SK-N-MC (cell line): ENCODE measurements at regions not wholly inside any gene's neighbourhood (a gene's known extent, or its start where the extent isn't known, plus 50 kb on each side); places are given as distances from the start of the nearest gene placed in this dataset.

ENCODE experiments used
- DNase-seq: peaks from one replicate; pipeline ENCODE4 v3.0.0-alpha.2; 2011; ENCODE audit warnings: low read depth, low spot score
- H3K27ac ChIP-seq: fragments of 200-600 bp; sonication (generic); 2 replicates; pipeline ENCODE4 v1.5.1; 2016; ENCODE audit warnings: mixed run types
- H3K36me3 ChIP-seq: fragments of 200-600 bp; sonication (generic); 2 replicates; pipeline ENCODE4 v1.6.1; 2017; ENCODE audit warnings: antibody characterized with exemption, low read length, mixed read lengths; ENCODE audit not compliant: insufficient read depth
- H3K4me3 ChIP-seq: fragments of 200-600 bp; sonication (generic); 2 replicates; pipeline ENCODE4 v1.5.1; 2016
- H3K9ac ChIP-seq: fragments of 200-600 bp; sonication (generic); 2 replicates; pipeline ENCODE4 v1.8.0; 2017; ENCODE audit warnings: mixed run types, mixed read lengths; ENCODE audit not compliant: insufficient read length
- H3K9me3 ChIP-seq: fragments of 200-600 bp; sonication (generic); 2 replicates; pipeline ENCODE4 v1.6.1; 2017; ENCODE audit warnings: low read depth, mild to moderate bottlenecking, antibody characterized with exemption, low read length, moderate library complexity, mixed read lengths
- EZH2 ChIP-seq: fragments of 200-600 bp; sonication (generic); IDR thresholded peaks from one replicate; pipeline ENCODE4 v1.6.1; 2017; ENCODE audit warnings: antibody characterized with exemption
- FOXP2 ChIP-seq: optimal IDR thresholded peaks from 2 replicates; pipeline ENCODE3; 2011; ENCODE audit warnings: mild to moderate bottlenecking, moderate library complexity; ENCODE audit not compliant: insufficient read depth; ENCODE audit errors: extremely low read length, control extremely low read depth
- POLR2AphosphoS5 ChIP-seq: IDR thresholded peaks from 2 replicates; pipeline ENCODE4 v1.6.1; 2012; ENCODE audit warnings: mild to moderate bottlenecking, low read depth, low read length, borderline replicate concordance

- Histone ChIP-seq H3K9me3 (no peaks in the 10 kb centered on the region), H3K36me3 (no peaks in the 10 kb centered on the region), H3K9ac (no peak overlapping the region), H3K4me3 (no peak overlapping the region), H3K27ac (no peak overlapping the region)
- TF ChIP-seq FOXP2 (no peak), POLR2AphosphoS5 (no peak), EZH2 (no peak)
- DNase-seq: no peak
Measured at GRCh38 chr5:10859393-10860195, 98.6 kb upstream of the DAP start.

GRCh38 chr5:10858945-10859344 is 97.9 kb upstream of the DAP start:
- H3K36me3 ChIP-seq: no peaks in the 10 kb centered on the region
- DNase-seq: no peak
- H3K27ac ChIP-seq: no peak overlapping the region
- TF ChIP-seq POLR2AphosphoS5 (no peak), FOXP2 (no peak), EZH2 (no peak)
- no peak overlapping the region for H3K4me3 ChIP-seq
- no peak overlapping the region for H3K9ac ChIP-seq
- H3K9me3 ChIP-seq: no peaks in the 10 kb centered on the region

- DNase-seq: no peak
- Histone ChIP-seq H3K9ac (no peak overlapping the region), H3K36me3 (no peaks in the 10 kb centered on the region), H3K4me3 (no peak overlapping the region), H3K27ac (no peak overlapping the region), H3K9me3 (no peaks in the 10 kb centered on the region)
- TF ChIP-seq FOXP2: no peak
- TF ChIP-seq EZH2: no peak
- no peak for TF ChIP-seq POLR2AphosphoS5
Measured at GRCh38 chr5:10858307-10858706, 97.3 kb upstream of the DAP start.

- Histone ChIP-seq H3K27ac (no peak overlapping the region), H3K9me3 (no peaks in the 10 kb centered on the region), H3K9ac (no peak overlapping the region), H3K36me3 (no peaks in the 10 kb centered on the region), H3K4me3 (no peak overlapping the region)
- DNase-seq: no peak
- TF ChIP-seq POLR2AphosphoS5 (no peak), EZH2 (no peak), FOXP2 (no peak)
Measured at GRCh38 chr5:10857338-10857733, 96.3 kb upstream of the DAP start.

GRCh38 chr5:10856683-10857337 is 95.8 kb upstream of the DAP start:
- Histone ChIP-seq H3K9ac (no peak overlapping the region), H3K27ac (no peak overlapping the region), H3K36me3 (no peaks in the 10 kb centered on the region), H3K9me3 (no peaks in the 10 kb centered on the region), H3K4me3 (no peak overlapping the region)
- no peak for TF ChIP-seq FOXP2
- TF ChIP-seq EZH2: no peak
- TF ChIP-seq POLR2AphosphoS5: no peak
- DNase-seq: no peak

- DNase-seq: no peak
- Histone ChIP-seq H3K9me3 (no peaks in the 10 kb centered on the region), H3K4me3 (no peak overlapping the region), H3K27ac (no peak overlapping the region), H3K36me3 (no peaks in the 10 kb centered on the region), H3K9ac (no peak overlapping the region)
- no peak for TF ChIP-seq EZH2
- no peak for TF ChIP-seq FOXP2
- no peak for TF ChIP-seq POLR2AphosphoS5
Measured at GRCh38 chr5:10856071-10856470, 95.0 kb upstream of the DAP start.

- no peak overlapping the region for H3K4me3 ChIP-seq
- TF ChIP-seq FOXP2 (no peak), POLR2AphosphoS5 (no peak), EZH2 (no peak)
- no peaks in the 10 kb centered on the region for H3K36me3 ChIP-seq
- no peak overlapping the region for H3K27ac ChIP-seq
- no peaks in the 10 kb centered on the region for H3K9me3 ChIP-seq
- no peak for DNase-seq
- no peak overlapping the region for H3K9ac ChIP-seq
Measured at GRCh38 chr5:10854506-10855277, 93.7 kb upstream of the DAP start.

GRCh38 chr5:10853154-10853553 is 92.1 kb upstream of the DAP start:
- H3K9me3 ChIP-seq: no peaks in the 10 kb centered on the region
- H3K36me3 ChIP-seq: no peaks in the 10 kb centered on the region
- H3K27ac ChIP-seq: no peak overlapping the region
- no peak for DNase-seq
- TF ChIP-seq EZH2 (no peak), POLR2AphosphoS5 (no peak), FOXP2 (no peak)
- H3K9ac ChIP-seq: no peak overlapping the region
- H3K4me3 ChIP-seq: no peak overlapping the region
